Kidney (tissue), 13 donors: ENCODE measurements at regions not wholly inside any gene's neighbourhood (a gene's known extent, or its start where the extent isn't known, plus 50 kb on each side); places are given as distances from the start of the nearest gene placed in this dataset.

Source experiments
- DNase-seq, 5 donors: peaks; one replicate each; pipeline ENCODE4 v3.0.0-alpha.2; 2013 to 2020
- FAIRE-seq: peaks from 2 replicates; lab custom pipeline; 2012; peaks lifted over from hg19 to GRCh38; lab: Jason Lieb, UNC
- H3K27ac ChIP-seq, 2 donors: one replicate each; pipeline ENCODE4 v1.7.0; 2013; ENCODE audit warnings: low read depth in 2 of 2, low read length in 2 of 2, inconsistent platforms in 1 of 2
- H3K27me3 ChIP-seq: one replicate; pipeline ENCODE4 v1.7.1; 2013; ENCODE audit warnings: low read length, inconsistent platforms; ENCODE audit not compliant: control insufficient read depth, insufficient read depth
- H3K36me3 ChIP-seq, 3 donors: one replicate each; pipeline versions ENCODE4 v1.7.0 to v1.7.1; 2013; ENCODE audit warnings: low read length in 3 of 3, control low read depth in 1 of 3, inconsistent platforms in 1 of 3; ENCODE audit not compliant: insufficient read depth in 3 of 3, control insufficient read depth in 2 of 3
- H3K4me1 ChIP-seq, 3 donors: one replicate each; pipeline versions ENCODE4 v1.7.0 to v1.7.1; 2013; ENCODE audit warnings: low read length in 3 of 3, inconsistent platforms in 1 of 3, low read depth in 1 of 3; ENCODE audit not compliant: control insufficient read depth in 2 of 3, insufficient read depth in 2 of 3
- H3K4me3 ChIP-seq, 3 donors: one replicate each; pipeline versions ENCODE4 v1.7.0 to v1.8.1; 2013; ENCODE audit warnings: low read length in 3 of 3, control low read depth in 1 of 3, inconsistent platforms in 1 of 3
- H3K9ac ChIP-seq, 3 donors: one replicate each; pipeline versions ENCODE4 v1.7.0 to v1.7.1; 2013; ENCODE audit warnings: low read length in 3 of 3, control low read depth in 1 of 3, inconsistent platforms in 1 of 3
- H3K9me3 ChIP-seq, 3 donors: one replicate each; pipeline versions ENCODE4 v1.7.0 to v1.7.1; 2013; ENCODE audit warnings: low read length in 3 of 3, control low read depth in 1 of 3, inconsistent platforms in 1 of 3; ENCODE audit not compliant: control insufficient read depth in 2 of 3, insufficient read depth in 1 of 3
- intact Hi-C: fragments of 100-400 bp; cut with DNase I; formaldehyde crosslinking; loops from one replicate; pipeline ENCODE4 v1.11.1; 2022
- TF ChIP-seq, protein P1 (sequence below): IDR thresholded peaks from 3 replicates; pipeline ENCODE4 v1.5.1; 2012; ENCODE audit warnings: mild to moderate bottlenecking, moderate library complexity, borderline replicate concordance; ENCODE audit not compliant: insufficient read depth; ENCODE audit errors: extremely low read depth
- donor health status: control.
- donor health status: control.
- donor health status: control.
- donor health status: control.
- donor health status: control.
- donor health status: DM: yes; HTN: yes; CAD: no.
- donor health status: Normal renal cell carcinoma (clear cell type).

DNA sequence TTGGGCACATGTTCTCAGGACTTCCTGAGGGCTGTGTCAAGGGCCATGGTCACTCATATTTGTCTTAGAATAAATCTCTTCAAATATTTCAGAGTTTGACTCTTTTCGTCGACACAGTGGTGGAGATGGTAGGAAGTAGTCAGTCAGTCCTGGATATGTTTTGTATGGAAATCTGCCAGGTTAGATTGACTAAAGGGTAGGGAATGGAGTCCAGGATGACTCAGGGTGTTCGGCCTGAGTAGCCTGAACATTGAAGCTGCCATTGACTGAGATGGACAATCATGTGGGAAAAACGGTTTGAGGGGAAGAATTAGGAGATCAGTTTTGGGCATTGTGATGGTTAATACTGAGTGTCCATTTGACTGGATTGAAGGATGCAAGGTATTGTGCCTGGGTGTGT is 177.1 kb upstream of the CENPE start:
- TF ChIP-seq, protein P1, sequence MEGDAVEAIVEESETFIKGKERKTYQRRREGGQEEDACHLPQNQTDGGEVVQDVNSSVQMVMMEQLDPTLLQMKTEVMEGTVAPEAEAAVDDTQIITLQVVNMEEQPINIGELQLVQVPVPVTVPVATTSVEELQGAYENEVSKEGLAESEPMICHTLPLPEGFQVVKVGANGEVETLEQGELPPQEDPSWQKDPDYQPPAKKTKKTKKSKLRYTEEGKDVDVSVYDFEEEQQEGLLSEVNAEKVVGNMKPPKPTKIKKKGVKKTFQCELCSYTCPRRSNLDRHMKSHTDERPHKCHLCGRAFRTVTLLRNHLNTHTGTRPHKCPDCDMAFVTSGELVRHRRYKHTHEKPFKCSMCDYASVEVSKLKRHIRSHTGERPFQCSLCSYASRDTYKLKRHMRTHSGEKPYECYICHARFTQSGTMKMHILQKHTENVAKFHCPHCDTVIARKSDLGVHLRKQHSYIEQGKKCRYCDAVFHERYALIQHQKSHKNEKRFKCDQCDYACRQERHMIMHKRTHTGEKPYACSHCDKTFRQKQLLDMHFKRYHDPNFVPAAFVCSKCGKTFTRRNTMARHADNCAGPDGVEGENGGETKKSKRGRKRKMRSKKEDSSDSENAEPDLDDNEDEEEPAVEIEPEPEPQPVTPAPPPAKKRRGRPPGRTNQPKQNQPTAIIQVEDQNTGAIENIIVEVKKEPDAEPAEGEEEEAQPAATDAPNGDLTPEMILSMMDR = no peak
- Histone ChIP-seq H3K27ac (no peak overlapping the region), H3K36me3 (no peaks in the 10 kb centered on the region), H3K4me3 (no peak overlapping the region), H3K9ac (no peak overlapping the region), H3K9me3 (no peaks in the 10 kb centered on the region), H3K27me3 (no peaks in the 10 kb centered on the region), H3K4me1 (no peaks in the 10 kb centered on the region)
- FAIRE-seq (no peak), DNase-seq (no peak)
- intact Hi-C loops = no loop called here

DNA sequence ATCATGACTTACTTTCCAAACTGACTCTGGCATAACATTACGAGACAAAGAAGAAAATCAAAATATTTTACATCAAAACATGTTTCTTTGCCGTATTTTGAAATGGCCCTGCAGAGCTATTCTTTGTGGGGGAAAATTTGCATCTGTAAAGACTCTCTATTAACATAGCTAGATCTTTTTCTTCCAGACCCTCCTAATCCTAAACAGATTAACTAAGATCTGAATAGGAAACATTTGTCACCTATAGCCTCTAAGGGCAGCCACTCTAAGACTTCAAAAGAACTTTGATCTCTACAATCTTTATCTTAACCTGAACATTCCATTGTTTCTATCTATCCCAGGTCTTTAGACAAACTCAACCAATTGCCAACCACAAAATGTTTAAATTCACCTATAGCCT is 176.6 kb upstream of the CENPE start:
- TF ChIP-seq, protein P1 = no peak
- intact Hi-C loops = no loop called here
- DNase-seq (no peak), FAIRE-seq (no peak)
- H3K4me1 ChIP-seq = no peaks in the 10 kb centered on the region
- H3K9ac ChIP-seq = no peak overlapping the region
- no peaks in the 10 kb centered on the region for H3K36me3 ChIP-seq
- no peak overlapping the region for H3K27ac ChIP-seq
- H3K4me3 ChIP-seq = no peak overlapping the region
- no peaks in the 10 kb centered on the region for H3K9me3 ChIP-seq
- H3K27me3 ChIP-seq = no peaks in the 10 kb centered on the region

DNA sequence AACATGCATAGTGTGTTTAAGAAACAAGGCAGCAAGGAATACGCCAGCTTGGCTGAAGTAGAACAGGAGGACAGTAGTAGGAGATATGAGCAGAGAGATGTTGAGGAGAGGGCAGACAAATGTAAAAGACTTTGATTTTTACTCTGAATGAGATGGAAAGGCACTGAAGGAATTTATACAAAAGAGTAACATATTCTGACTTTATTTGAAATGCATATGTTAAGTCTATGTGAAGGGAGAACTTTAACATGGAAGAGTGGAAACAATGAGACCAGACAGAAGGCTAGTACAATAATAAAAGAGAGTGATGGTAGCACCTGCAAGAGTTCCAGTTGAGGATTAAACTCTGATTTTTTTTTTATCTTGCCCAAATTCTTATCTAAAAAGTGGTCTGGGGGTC is 176.2 kb upstream of the CENPE start:
- H3K9me3 ChIP-seq = no peaks in the 10 kb centered on the region
- H3K27ac ChIP-seq = no peak overlapping the region
- intact Hi-C loops = no loop called here
- TF ChIP-seq, protein P1 = no peak
- H3K36me3 ChIP-seq = no peaks in the 10 kb centered on the region
- FAIRE-seq (no peak), DNase-seq (no peak)
- no peaks in the 10 kb centered on the region for H3K27me3 ChIP-seq
- no peak overlapping the region for H3K4me3 ChIP-seq
- no peak overlapping the region for H3K9ac ChIP-seq
- no peaks in the 10 kb centered on the region for H3K4me1 ChIP-seq

DNA sequence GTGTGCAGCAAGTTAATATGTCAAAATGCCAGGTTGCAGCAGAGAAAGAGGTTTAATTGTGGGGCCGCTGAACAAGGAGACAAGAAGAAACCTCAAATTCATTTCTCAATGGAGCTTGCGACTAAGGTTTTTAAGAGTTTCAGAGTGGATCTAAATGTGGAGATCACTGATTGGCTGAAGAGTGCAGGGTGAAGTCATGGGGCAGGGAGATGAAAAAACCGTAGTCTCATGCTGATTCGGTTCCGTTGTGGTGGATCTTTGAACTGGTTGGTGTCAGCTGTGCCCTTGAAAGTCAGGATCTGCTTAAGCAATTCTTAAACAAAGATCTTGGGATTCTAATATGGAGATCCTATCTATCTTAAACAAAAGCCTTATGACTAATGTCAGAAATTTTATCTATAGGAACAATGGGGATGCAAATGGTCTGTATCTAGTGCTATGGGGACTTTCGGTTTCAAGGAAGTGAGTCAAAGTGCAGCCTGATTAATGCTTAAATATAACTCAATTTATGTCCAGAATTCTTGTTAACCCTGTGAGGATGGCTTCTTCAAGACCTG is 173.9 kb upstream of the CENPE start:
- H3K4me3 ChIP-seq = no peak overlapping the region
- H3K4me1 ChIP-seq = no peaks in the 10 kb centered on the region
- H3K9me3 ChIP-seq = no peaks in the 10 kb centered on the region
- intact Hi-C loops = no loop called here
- TF ChIP-seq, protein P1 = no peak
- no peaks in the 10 kb centered on the region for H3K27me3 ChIP-seq
- H3K9ac ChIP-seq = no peak overlapping the region
- no peaks in the 10 kb centered on the region for H3K36me3 ChIP-seq
- FAIRE-seq (no peak), DNase-seq (no peak)
- H3K27ac ChIP-seq = no peak overlapping the region
